Uterus (tissue), 3 donors: ENCODE measurements at regions not wholly inside any gene's neighbourhood (a gene's known extent, or its start where the extent isn't known, plus 50 kb on each side); places are given as distances from the start of the nearest gene placed in this dataset.

ENCODE experiments used
- DNase-seq, 2 donors: peaks; one replicate each; pipeline ENCODE4 v3.0.0-alpha.2; 2019 to 2020
- H3K27ac ChIP-seq, 2 donors: fragments of 200-600 bp; sonication (generic); 1 replicate in 1 of 2; 2 replicates in 1 of 2; pipeline ENCODE4 v1.5.1; 2016 to 2018
- H3K27me3 ChIP-seq, 2 donors: fragments of 200-600 bp; sonication (generic); one replicate each; pipeline ENCODE4 v1.5.1; 2018 to 2019; ENCODE audit warnings: control low read depth in 1 of 2
- H3K36me3 ChIP-seq, 2 donors: fragments of 200-600 bp; sonication (generic); one replicate each; pipeline ENCODE4 v1.5.1; 2019; ENCODE audit warnings: control low read depth in 1 of 2
- H3K4me1 ChIP-seq, 2 donors: fragments of 200-600 bp; sonication (generic); one replicate each; pipeline ENCODE4 v1.5.1; 2018 to 2019; ENCODE audit warnings: control low read depth in 1 of 2
- H3K4me3 ChIP-seq, 2 donors: fragments of 200-600 bp; sonication (generic); 1 replicate in 1 of 2; 2 replicates in 1 of 2; pipeline ENCODE4 v1.5.1; 2018 to 2019; ENCODE audit warnings: mild to moderate bottlenecking in 1 of 2
- H3K9me3 ChIP-seq, 2 donors: fragments of 200-600 bp; sonication (generic); one replicate each; pipeline ENCODE4 v1.5.1; 2019; ENCODE audit warnings: control low read depth in 1 of 2
- POLR2A ChIP-seq, 2 donors: fragments of 450-650 bp; IDR thresholded peaks; one replicate each; pipeline ENCODE4 v1.6.1; 2016; ENCODE audit warnings: antibody characterized with exemption in 2 of 2, mild to moderate bottlenecking in 1 of 2, moderate library complexity in 1 of 2
- intact Hi-C: fragments of 100-400 bp; cut with DNase I; formaldehyde crosslinking; loops from one replicate; pipeline ENCODE4 v1.15.1; 2023; ENCODE audit warnings: low total_unique reads
- TF ChIP-seq, protein P1 (sequence below), 4 experiments: fragments of 200-600 bp in 2 of 4; fragments of 450-650 bp in 2 of 4; sonication (generic) in 2 of 4; IDR thresholded peaks; one replicate each; pipeline ENCODE4 v1.5.1; 2016 to 2019; ENCODE audit warnings: antibody characterized with exemption in 4 of 4, mild to moderate bottlenecking in 2 of 4, moderate library complexity in 1 of 4
- donor health status: DM: yes; HTN: yes; CAD: no.

- H3K27me3 ChIP-seq: no peaks in the 10 kb centered on the region
- no peaks in the 10 kb centered on the region for H3K36me3 ChIP-seq
- no peaks in the 10 kb centered on the region for H3K4me1 ChIP-seq
- no peak for DNase-seq
- intact Hi-C loops: no loop called here
- TF ChIP-seq, protein P1, sequence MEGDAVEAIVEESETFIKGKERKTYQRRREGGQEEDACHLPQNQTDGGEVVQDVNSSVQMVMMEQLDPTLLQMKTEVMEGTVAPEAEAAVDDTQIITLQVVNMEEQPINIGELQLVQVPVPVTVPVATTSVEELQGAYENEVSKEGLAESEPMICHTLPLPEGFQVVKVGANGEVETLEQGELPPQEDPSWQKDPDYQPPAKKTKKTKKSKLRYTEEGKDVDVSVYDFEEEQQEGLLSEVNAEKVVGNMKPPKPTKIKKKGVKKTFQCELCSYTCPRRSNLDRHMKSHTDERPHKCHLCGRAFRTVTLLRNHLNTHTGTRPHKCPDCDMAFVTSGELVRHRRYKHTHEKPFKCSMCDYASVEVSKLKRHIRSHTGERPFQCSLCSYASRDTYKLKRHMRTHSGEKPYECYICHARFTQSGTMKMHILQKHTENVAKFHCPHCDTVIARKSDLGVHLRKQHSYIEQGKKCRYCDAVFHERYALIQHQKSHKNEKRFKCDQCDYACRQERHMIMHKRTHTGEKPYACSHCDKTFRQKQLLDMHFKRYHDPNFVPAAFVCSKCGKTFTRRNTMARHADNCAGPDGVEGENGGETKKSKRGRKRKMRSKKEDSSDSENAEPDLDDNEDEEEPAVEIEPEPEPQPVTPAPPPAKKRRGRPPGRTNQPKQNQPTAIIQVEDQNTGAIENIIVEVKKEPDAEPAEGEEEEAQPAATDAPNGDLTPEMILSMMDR (IDR thresholded peaks at IDR 0.05): no peak
- no peak for TF ChIP-seq POLR2A (IDR thresholded peaks at IDR 0.05)
- no peak overlapping the region for H3K4me3 ChIP-seq
- no peaks in the 10 kb centered on the region for H3K9me3 ChIP-seq
- H3K27ac ChIP-seq: no peak overlapping the region
These were observed 290.2 kb downstream of the C7orf25 start for GRCh38 chr7:42621543-42622219.

- Histone ChIP-seq H3K9me3 (no peaks in the 10 kb centered on the region), H3K4me3 (no peak overlapping the region), H3K36me3 (no peaks in the 10 kb centered on the region), H3K27ac (no peak overlapping the region), H3K27me3 (no peaks in the 10 kb centered on the region), H3K4me1 (no peaks in the 10 kb centered on the region)
- intact Hi-C loops: no loop called here
- DNase-seq: no peak
- no peak for TF ChIP-seq POLR2A (IDR thresholded peaks at IDR 0.05)
- TF ChIP-seq, protein P1 (IDR thresholded peaks at IDR 0.05): no peak
These were observed 293.1 kb downstream of the C7orf25 start for GRCh38 chr7:42618651-42619360.

DNA sequence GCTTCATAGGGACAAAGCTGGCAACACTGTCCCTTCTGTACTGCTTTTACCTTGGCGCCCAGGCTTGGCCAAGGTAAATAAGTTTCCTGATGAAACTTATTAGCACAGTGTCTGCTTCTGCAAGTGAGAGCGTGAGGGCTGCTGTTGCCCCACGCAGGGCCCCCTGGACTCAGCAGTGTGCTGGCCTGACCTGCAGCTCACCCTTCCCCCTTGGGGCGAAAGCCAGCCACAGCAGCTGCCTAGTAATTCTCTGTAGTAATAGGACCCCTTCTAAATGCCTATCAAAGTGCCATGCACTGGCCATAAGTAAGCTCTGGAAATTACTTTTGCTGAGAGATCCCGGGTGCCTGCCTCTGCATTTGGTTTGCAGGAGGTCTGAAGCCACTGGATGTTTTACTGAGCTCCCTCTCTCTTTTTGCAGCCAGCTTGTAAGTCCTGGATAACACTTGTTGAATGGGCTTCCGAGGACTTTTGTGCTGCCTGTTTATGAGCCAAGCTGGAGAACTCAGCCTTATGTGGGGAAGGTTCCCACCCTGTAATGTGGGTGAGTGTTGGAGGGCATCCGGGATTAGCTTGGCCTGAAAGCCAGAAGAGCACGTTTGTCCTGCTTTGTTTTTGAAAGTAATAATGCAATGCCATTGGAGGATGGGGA, 293.9 kb downstream of the C7orf25 start:
- DNase-seq: no peak
- TF ChIP-seq, protein P1 (IDR thresholded peaks at IDR 0.05): no peak
- no peak for TF ChIP-seq POLR2A (IDR thresholded peaks at IDR 0.05)
- no peaks in the 10 kb centered on the region for H3K4me1 ChIP-seq
- no peak overlapping the region for H3K4me3 ChIP-seq
- no peaks in the 10 kb centered on the region for H3K27me3 ChIP-seq
- no peaks in the 10 kb centered on the region for H3K9me3 ChIP-seq
- no peaks in the 10 kb centered on the region for H3K36me3 ChIP-seq
- intact Hi-C loops: no loop called here
- H3K27ac ChIP-seq: no peak overlapping the region

- no peak for DNase-seq
- H3K27ac ChIP-seq: no peak overlapping the region
These were observed 294.7 kb downstream of the C7orf25 start for GRCh38 chr7:42617071-42617765.

More at GRCh38 chr7:42617071-42617765, 294.7 kb downstream of the C7orf25 start:
- H3K27me3 ChIP-seq: no peaks in the 10 kb centered on the region
- TF ChIP-seq POLR2A (IDR thresholded peaks at IDR 0.05): no peak
- TF ChIP-seq, protein P1 (IDR thresholded peaks at IDR 0.05): no peak
- intact Hi-C loops: no loop called here
- H3K4me1 ChIP-seq: no peaks in the 10 kb centered on the region
- no peak overlapping the region for H3K4me3 ChIP-seq
- no peaks in the 10 kb centered on the region for H3K36me3 ChIP-seq
- H3K9me3 ChIP-seq: no peaks in the 10 kb centered on the region
